Lung (tissue), 11 donors: ENCODE measurements at regions not wholly inside any gene's neighbourhood (a gene's known extent, or its start where the extent isn't known, plus 50 kb on each side); places are given as distances from the start of the nearest gene placed in this dataset.

ENCODE experiments used
- ATAC-seq: fragments of 200-7000 bp; cut with Tn5 transposase; one replicate; pipeline ENCODE4 v1.9.1; 2020; ENCODE audit warnings: moderate number of reproducible peaks; ENCODE audit not compliant: insufficient read depth, low FRiP score
- DNase-seq, 3 donors: peaks; one replicate each; pipeline ENCODE4 v3.0.0-alpha.2; 2013 to 2017
- H3K27ac ChIP-seq, 2 donors: one replicate each; pipeline ENCODE4 v1.5.1; 2013; ENCODE audit warnings: mild to moderate bottlenecking in 2 of 2, moderate library complexity in 2 of 2, control low read depth in 1 of 2, inconsistent platforms in 1 of 2, low read depth in 1 of 2, low read length in 1 of 2
- H3K27me3 ChIP-seq, 3 donors: one replicate each; pipeline ENCODE4 v1.5.1; 2013; ENCODE audit warnings: low read length in 2 of 3; ENCODE audit not compliant: control insufficient read depth in 3 of 3, insufficient read depth in 3 of 3
- H3K36me3 ChIP-seq, 4 donors: one replicate each; pipeline ENCODE4 v1.5.1; 2013; ENCODE audit warnings: low read length in 4 of 4, mild to moderate bottlenecking in 1 of 4, moderate library complexity in 1 of 4; ENCODE audit not compliant: control insufficient read depth in 4 of 4, insufficient read depth in 4 of 4
- H3K4me1 ChIP-seq, 5 donors: one replicate each; pipeline ENCODE4 v1.5.1; 2013; ENCODE audit warnings: low read length in 5 of 5, mild to moderate bottlenecking in 2 of 5, moderate library complexity in 1 of 5; ENCODE audit not compliant: control insufficient read depth in 5 of 5, insufficient read depth in 5 of 5
- H3K4me3 ChIP-seq: one replicate; pipeline ENCODE4 v1.5.1; 2013; ENCODE audit warnings: mild to moderate bottlenecking, control low read depth, moderate library complexity
- H3K9ac ChIP-seq, 2 donors: one replicate each; pipeline ENCODE4 v1.5.1; 2013; ENCODE audit warnings: low read length in 2 of 2, control low read depth in 1 of 2; ENCODE audit not compliant: insufficient read depth in 1 of 2
- H3K9me3 ChIP-seq, 4 donors: one replicate each; pipeline ENCODE4 v1.5.1; 2013; ENCODE audit warnings: low read length in 3 of 4, mild to moderate bottlenecking in 1 of 4, moderate library complexity in 1 of 4; ENCODE audit not compliant: control insufficient read depth in 4 of 4, insufficient read depth in 3 of 4
- CTCF ChIP-seq: IDR thresholded peaks from 2 replicates; pipeline ENCODE4 v1.5.1; 2012; ENCODE audit warnings: mild to moderate bottlenecking; ENCODE audit errors: control extremely low read depth, extremely low read depth
- WGBS, 2 donors: extraction: QIAGEN DNeasy Blood & Tissue Kit; methylation state at CpG; one replicate each; pipeline ENCODE4 v1.1.7; 2013; 5-methylcytosine and 5-hydroxymethylcytosine counted together
- donor health status: control.
- donor health status: control.
- donor health status: Bipolar disorder and iron deficiency.
- donor health status: healthy.
- donor health status: DM: yes; HTN: yes; CAD: no.

GRCh38 chr6:157766901-157767774 lies 55.9 kb upstream of the SNX9 start:
- ATAC-seq (no peak), DNase-seq (no peak)
- no peaks in the 10 kb centered on the region for H3K36me3 ChIP-seq
- WGBS, 2 donors: 93% methylated on average over 11 of the region's 11 CpGs
- H3K4me3 ChIP-seq: no peak overlapping the region
- H3K9ac ChIP-seq: no peak overlapping the region
- no peaks in the 10 kb centered on the region for H3K27me3 ChIP-seq
- no peak for TF ChIP-seq CTCF
- H3K9me3 ChIP-seq: no peaks in the 10 kb centered on the region
- H3K27ac ChIP-seq: no peak overlapping the region
- peaks cover 3 to 21% (median 10%) of the 10 kb centered on the region in 5 donors for H3K4me1 ChIP-seq

GRCh38 chr6:157767775-157768156 lies 55.3 kb upstream of the SNX9 start:
- no peaks in the 10 kb centered on the region for H3K9me3 ChIP-seq
- no peak overlapping the region for H3K9ac ChIP-seq
- DNase-seq: no peak
- no peak overlapping the region for H3K27ac ChIP-seq
- 91 to 96% methylated on average over 3 of the region's 3 CpGs for WGBS, 2 donors
- H3K27me3 ChIP-seq: no peaks in the 10 kb centered on the region
- no peaks in the 10 kb centered on the region for H3K36me3 ChIP-seq
- ATAC-seq: no peak
- no peak overlapping the region for H3K4me3 ChIP-seq
- no peak for TF ChIP-seq CTCF
- peaks cover 3 to 20% (median 8%) of the 10 kb centered on the region in 5 donors for H3K4me1 ChIP-seq

DNA sequence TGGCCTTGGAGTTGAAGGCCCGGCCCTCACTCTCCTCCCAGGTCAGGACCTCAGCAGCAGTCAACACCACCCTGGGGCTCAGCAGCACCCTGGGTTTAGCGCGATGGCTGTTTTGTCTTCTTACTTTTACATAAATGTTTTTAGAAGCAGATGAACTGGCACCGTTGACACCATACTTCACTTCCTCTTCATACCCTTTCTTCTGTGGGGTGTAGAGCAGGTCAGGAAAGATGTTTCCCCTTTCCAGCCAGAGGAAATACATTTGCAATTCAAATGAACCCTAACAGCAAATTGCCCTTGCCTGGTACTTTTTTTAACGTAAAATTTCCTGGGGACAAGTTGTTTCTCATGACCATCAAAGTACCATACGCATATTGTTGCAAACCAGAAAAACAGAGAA lies 54.7 kb upstream of the SNX9 start:
- no peak for TF ChIP-seq CTCF
- Histone ChIP-seq H3K36me3 (no peaks in the 10 kb centered on the region), H3K9me3 (no peaks in the 10 kb centered on the region), H3K4me3 (no peak overlapping the region), H3K27me3 (no peaks in the 10 kb centered on the region), H3K9ac (no peak overlapping the region), H3K27ac (no peak overlapping the region), H3K4me1 (peaks cover 3 to 15% (median 8%) of the 10 kb centered on the region in 5 donors)
- ATAC-seq (no peak), DNase-seq (no peak)
- WGBS, 2 donors: 43 to 67% methylated on average over 6 of the region's 6 CpGs
